PC-3 (cell line): ENCODE measurements at regions not wholly inside any gene's neighbourhood (a gene's known extent, or its start where the extent isn't known, plus 50 kb on each side); places are given as distances from the start of the nearest gene placed in this dataset.
A peak's percentile ranks its signal among the peaks of the same experiment; 100 is the strongest.

Source experiments
- ATAC-seq: fragments of 200-7000 bp; cut with Tn5 transposase; 2 replicates; pipeline ENCODE4 v1.9.1; 2020; ENCODE audit warnings: mild to moderate bottlenecking, moderate library complexity
- BruUV-seq: library from RNA; stranded (reverse); fragments of 400-500 nt; replicated peaks from 2 replicates; lab custom pipeline; 2021; lab: Mats Ljungman, UMichigan
- CTCF ChIA-PET: fragments of 300-600 bp; sonication (Branson Sonifier 250); formaldehyde crosslinking; loops from one replicate; lab custom pipeline; 2022; ENCODE audit warnings: antibody characterized with exemption; lab: Charles Lee
- POLR2A ChIA-PET: fragments of 300-600 bp; sonication (Branson Sonifier 250); formaldehyde crosslinking; loops from one replicate; lab custom pipeline; 2022; ENCODE audit warnings: antibody characterized with exemption; ENCODE audit not compliant: unreplicated experiment; lab: Charles Lee
- DNase-seq: peaks from one replicate; pipeline ENCODE4 v3.0.0-alpha.2; 2015
- H2AFZ ChIP-seq: fragments of 300-600 bp; sonication (generic); 2 replicates; pipeline ENCODE4 v1.6.0; 2016; ENCODE audit warnings: antibody characterized with exemption, low read length
- H3F3A ChIP-seq: fragments of 300-600 bp; sonication (generic); one replicate; pipeline ENCODE4 v1.6.0; 2017; ENCODE audit warnings: antibody characterized with exemption, low read length, control low read depth, mild to moderate bottlenecking; ENCODE audit not compliant: unreplicated experiment
- H3K27ac ChIP-seq: fragments of 300-600 bp; sonication (generic); 2 replicates; pipeline ENCODE4 v1.5.1; 2016; ENCODE audit warnings: mild to moderate bottlenecking, low read length
- H3K27me3 ChIP-seq: fragments of 300-600 bp; sonication (generic); 2 replicates; pipeline ENCODE4 v1.6.1; 2016; ENCODE audit warnings: low read length, mixed read lengths
- H3K36me3 ChIP-seq: fragments of 300-600 bp; sonication (generic); 2 replicates; pipeline ENCODE4 v1.6.1; 2016; ENCODE audit warnings: low read depth, mixed run types, low read length, mixed read lengths
- H3K4me1 ChIP-seq: fragments of 300-600 bp; sonication (generic); 2 replicates; pipeline ENCODE4 v1.5.1; 2016; ENCODE audit warnings: low read length; ENCODE audit not compliant: insufficient read depth
- H3K4me2 ChIP-seq: fragments of 300-600 bp; sonication (generic); 2 replicates; pipeline ENCODE4 v1.6.0; 2016; ENCODE audit warnings: low read length
- H3K4me3 ChIP-seq: fragments of 300-600 bp; sonication (generic); 2 replicates; pipeline ENCODE4 v1.5.1; 2016; ENCODE audit warnings: mild to moderate bottlenecking, low read length, mixed read lengths
- H3K79me2 ChIP-seq: fragments of 300-600 bp; sonication (generic); 2 replicates; pipeline ENCODE4 v1.6.1; 2017; ENCODE audit warnings: low read length, mixed read lengths
- H3K9ac ChIP-seq: fragments of 300-600 bp; sonication (generic); 2 replicates; pipeline ENCODE4 v1.6.0; 2016; ENCODE audit warnings: mild to moderate bottlenecking, low read length
- H3K9me2 ChIP-seq: fragments of 300-600 bp; sonication (generic); replicated peaks from 2 replicates; pipeline ENCODE4 v1.6.1; 2016; ENCODE audit warnings: mixed run types, low read length, mixed read lengths
- H3K9me3 ChIP-seq: fragments of 300-600 bp; sonication (generic); 2 replicates; pipeline ENCODE4 v1.6.1; 2016; ENCODE audit warnings: low read length, mixed read lengths
- H4K20me1 ChIP-seq: fragments of 300-600 bp; sonication (generic); 2 replicates; pipeline ENCODE4 v1.6.1; 2016; ENCODE audit warnings: low read length, mixed read lengths
- EZH2 ChIP-seq: fragments of 300-600 bp; sonication (generic); IDR thresholded peaks from one replicate; pipeline ENCODE4 v1.6.1; 2017; ENCODE audit warnings: antibody characterized with exemption, mild to moderate bottlenecking, low read length; ENCODE audit not compliant: unreplicated experiment
- EZH2phosphoT487 ChIP-seq: fragments of 300-600 bp; sonication (generic); IDR thresholded peaks from 2 replicates; pipeline ENCODE4 v1.6.1; 2018; ENCODE audit warnings: mild to moderate bottlenecking, antibody characterized with exemption, low read length, borderline replicate concordance
- intact Hi-C: fragments of 100-400 bp; cut with micrococcal nuclease; formaldehyde crosslinking; loops from 2 replicates; pipeline ENCODE4 v1.9.0; 2023
- TF ChIP-seq, protein P1 (sequence below): fragments of 300-600 bp; sonication (generic); conservative IDR thresholded peaks from 2 replicates; pipeline ENCODE4 v1.5.1; 2017; ENCODE audit warnings: antibody characterized with exemption, low read depth, mild to moderate bottlenecking, low read length

DNA sequence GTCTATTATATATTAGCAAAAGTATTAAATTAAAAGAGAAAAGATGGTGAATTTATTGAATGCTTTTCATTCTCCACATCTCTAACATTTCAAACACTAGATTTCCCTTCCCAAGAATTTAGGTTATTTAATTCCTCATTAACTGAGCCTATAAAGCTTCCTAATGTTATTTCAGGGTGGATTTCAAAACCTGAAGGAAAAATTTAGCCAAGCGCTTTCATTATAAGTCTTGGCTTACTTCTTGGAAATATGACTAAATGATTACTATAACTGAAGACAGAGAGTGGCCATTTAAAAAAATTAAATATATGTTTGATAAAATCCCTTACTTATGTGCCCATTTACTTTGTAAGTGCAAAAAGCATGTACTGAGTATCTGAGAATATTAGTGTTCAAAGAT, 141.8 kb upstream of the ARSJ start:
- DNase-seq (no peak), ATAC-seq (no peak)
- no peak overlapping the region for H3K4me3 ChIP-seq
- H3K36me3 ChIP-seq: no peaks in the 10 kb centered on the region
- H2AFZ ChIP-seq: no peak overlapping the region
- H3K4me1 ChIP-seq: no peaks in the 10 kb centered on the region
- no peaks in the 10 kb centered on the region for H3K9me3 ChIP-seq
- CTCF ChIA-PET: interaction anchor here (0.7 kb wide), 1 partner anchor 57 kb away, joined by 3 read pairs; no protein-coding TSS in a partner anchor
- no peaks in the 10 kb centered on the region for H4K20me1 ChIP-seq
- no peaks in the 10 kb centered on the region for H3K27me3 ChIP-seq
- H3K9ac ChIP-seq: no peak overlapping the region
- no peaks in the 10 kb centered on the region for H3K9me2 ChIP-seq
- POLR2A ChIA-PET: no interaction called here
- TF ChIP-seq, protein P1, sequence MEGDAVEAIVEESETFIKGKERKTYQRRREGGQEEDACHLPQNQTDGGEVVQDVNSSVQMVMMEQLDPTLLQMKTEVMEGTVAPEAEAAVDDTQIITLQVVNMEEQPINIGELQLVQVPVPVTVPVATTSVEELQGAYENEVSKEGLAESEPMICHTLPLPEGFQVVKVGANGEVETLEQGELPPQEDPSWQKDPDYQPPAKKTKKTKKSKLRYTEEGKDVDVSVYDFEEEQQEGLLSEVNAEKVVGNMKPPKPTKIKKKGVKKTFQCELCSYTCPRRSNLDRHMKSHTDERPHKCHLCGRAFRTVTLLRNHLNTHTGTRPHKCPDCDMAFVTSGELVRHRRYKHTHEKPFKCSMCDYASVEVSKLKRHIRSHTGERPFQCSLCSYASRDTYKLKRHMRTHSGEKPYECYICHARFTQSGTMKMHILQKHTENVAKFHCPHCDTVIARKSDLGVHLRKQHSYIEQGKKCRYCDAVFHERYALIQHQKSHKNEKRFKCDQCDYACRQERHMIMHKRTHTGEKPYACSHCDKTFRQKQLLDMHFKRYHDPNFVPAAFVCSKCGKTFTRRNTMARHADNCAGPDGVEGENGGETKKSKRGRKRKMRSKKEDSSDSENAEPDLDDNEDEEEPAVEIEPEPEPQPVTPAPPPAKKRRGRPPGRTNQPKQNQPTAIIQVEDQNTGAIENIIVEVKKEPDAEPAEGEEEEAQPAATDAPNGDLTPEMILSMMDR: no peak
- TF ChIP-seq EZH2: no peak
- no peaks in the 10 kb centered on the region for H3F3A ChIP-seq
- intact Hi-C loops: no loop called here
- no TSS peak for BruUV-seq
- H3K4me2 ChIP-seq: no peak overlapping the region
- no peaks in the 10 kb centered on the region for H3K79me2 ChIP-seq
- H3K27ac ChIP-seq: no peak overlapping the region

DNA sequence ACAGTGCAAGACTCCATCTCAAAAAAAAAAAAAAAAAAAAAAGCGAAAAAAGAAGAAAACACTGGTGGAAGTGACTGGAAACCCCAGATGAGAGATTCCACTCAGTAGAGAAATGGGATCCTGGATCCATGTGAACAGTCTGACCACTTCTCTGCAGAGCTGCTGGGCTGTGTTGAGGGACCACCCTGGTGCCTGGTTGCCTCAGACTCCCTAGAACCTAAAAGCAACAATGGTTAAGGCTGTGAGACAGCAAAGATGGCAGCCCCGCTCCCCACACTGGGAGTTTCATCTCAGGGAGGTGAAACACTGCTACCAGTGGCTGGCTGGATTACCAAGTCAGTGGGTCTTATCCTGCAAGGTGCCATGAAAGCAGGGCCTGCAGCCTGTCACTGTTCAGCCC, 152.8 kb upstream of the ARSJ start:
- intact Hi-C loops: no loop called here
- POLR2A ChIA-PET: no interaction called here
- Histone ChIP-seq H3K79me2 (no peaks in the 10 kb centered on the region), H3K36me3 (no peaks in the 10 kb centered on the region), H3K27ac (no peak overlapping the region), H3F3A (no peaks in the 10 kb centered on the region), H3K9ac (no peak overlapping the region), H3K4me3 (no peak overlapping the region), H3K9me2 (no peaks in the 10 kb centered on the region), H4K20me1 (no peaks in the 10 kb centered on the region), H3K4me2 (no peak overlapping the region), H3K27me3 (no peaks in the 10 kb centered on the region), H3K9me3 (no peaks in the 10 kb centered on the region), H3K4me1 (no peaks in the 10 kb centered on the region), H2AFZ (no peak overlapping the region)
- no TSS peak for BruUV-seq
- ATAC-seq (no peak), DNase-seq (no peak)
- TF ChIP-seq EZH2: no peak
- no peak for TF ChIP-seq EZH2phosphoT487
- TF ChIP-seq, protein P1: no peak
- CTCF ChIA-PET: no interaction called here

DNA sequence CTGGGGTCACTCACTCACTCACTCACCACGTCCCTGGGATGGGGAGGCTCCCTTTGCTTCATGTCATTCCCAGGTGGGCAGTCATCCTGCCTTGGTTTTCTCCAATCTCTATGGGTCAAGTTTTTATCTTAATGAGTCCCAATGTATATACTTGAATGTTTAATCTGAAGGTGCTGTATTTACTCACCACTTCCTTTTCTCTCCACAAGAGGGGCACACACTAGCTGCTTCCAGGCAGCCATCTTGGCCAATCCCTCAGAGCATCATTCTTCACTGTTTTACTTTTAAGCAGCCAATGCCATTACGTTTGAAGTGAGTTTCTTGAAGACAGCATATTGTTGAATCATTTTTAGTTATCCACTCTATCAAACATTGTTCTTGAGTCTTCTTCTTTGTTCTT, 153.4 kb upstream of the ARSJ start:
- Histone ChIP-seq H3K27me3 (no peaks in the 10 kb centered on the region), H3K9me3 (no peaks in the 10 kb centered on the region), H2AFZ (no peak overlapping the region), H3K4me2 (no peak overlapping the region), H3K9me2 (no peaks in the 10 kb centered on the region), H3K9ac (no peak overlapping the region), H3K27ac (no peak overlapping the region), H3K4me3 (no peak overlapping the region), H3K36me3 (no peaks in the 10 kb centered on the region), H3F3A (no peaks in the 10 kb centered on the region), H3K79me2 (no peaks in the 10 kb centered on the region), H4K20me1 (no peaks in the 10 kb centered on the region), H3K4me1 (no peaks in the 10 kb centered on the region)
- BruUV-seq: no TSS peak
- CTCF ChIA-PET: no interaction called here
- intact Hi-C loops: no loop called here
- ATAC-seq (no peak), DNase-seq (peak; percentile 20)
- POLR2A ChIA-PET: no interaction called here
- TF ChIP-seq EZH2: no peak
- TF ChIP-seq, protein P1: peak; percentile 50
